HG03280 (cell line): ENCODE measurements at regions not wholly inside any gene's neighbourhood (a gene's known extent, or its start where the extent isn't known, plus 50 kb on each side); places are given as distances from the start of the nearest gene placed in this dataset.

Experiments
- ATAC-seq: cut with Tn5 transposase; IDR thresholded peaks from one replicate; pipeline ENCODE4 v1.9.1; 2021; ENCODE audit warnings: mild to moderate bottlenecking, moderate library complexity; ENCODE audit not compliant: unreplicated experiment

GRCh38 chr2:103660519-103660918 is 898.7 kb downstream of the TMEM182 start:
- ATAC-seq = no peak

- ATAC-seq = no peak
Observed at GRCh38 chr2:103660947-103661346, 899.1 kb downstream of the TMEM182 start.

GRCh38 chr2:103664690-103665089 is 902.9 kb downstream of the TMEM182 start:
- no peak for ATAC-seq

GRCh38 chr2:103667335-103667884 is 905.6 kb downstream of the TMEM182 start:
- no peak for ATAC-seq

GRCh38 chr2:103669531-103669930 is 907.7 kb downstream of the TMEM182 start:
- ATAC-seq = no peak
